Stimulated activated CD4-positive, alpha-beta T cell treated with anti-CD3 and anti-CD28 coated beads, Interleukin-2, amount 100 ng/mL, for 4 hours (primary cell): ENCODE measurements at regions not wholly inside any gene's neighbourhood (a gene's known extent, or its start where the extent isn't known, plus 50 kb on each side); places are given as distances from the start of the nearest gene placed in this dataset.

Experiments
- DNase-seq: peaks from one replicate; pipeline ENCODE4 v3.0.0-alpha.2; 2020; ENCODE audit warnings: low read depth

- no peak for DNase-seq
Measured at GRCh38 chr1:4960782-4961475, 306.5 kb downstream of the AJAP1 start.

- DNase-seq = no peak
Measured at GRCh38 chr1:4960336-4960735, 305.9 kb downstream of the AJAP1 start.

- DNase-seq = no peak
Measured at GRCh38 chr1:4959216-4959615, 304.8 kb downstream of the AJAP1 start.

GRCh38 chr1:4957027-4957426, 302.6 kb downstream of the AJAP1 start:
- DNase-seq = no peak

- DNase-seq = no peak
Measured at GRCh38 chr1:4954392-4954791, 300.0 kb downstream of the AJAP1 start.

GRCh38 chr1:4951601-4952000, 297.2 kb downstream of the AJAP1 start:
- no peak for DNase-seq

GRCh38 chr1:4946343-4946742, 291.9 kb downstream of the AJAP1 start:
- DNase-seq = no peak

GRCh38 chr1:4944911-4945310, 290.5 kb downstream of the AJAP1 start:
- DNase-seq = no peak

- DNase-seq = no peak
Measured at GRCh38 chr1:4944072-4944471, 289.7 kb downstream of the AJAP1 start.

GRCh38 chr1:4939266-4939665, 284.9 kb downstream of the AJAP1 start:
- no peak for DNase-seq

GRCh38 chr1:4937876-4938534, 283.6 kb downstream of the AJAP1 start:
- no peak for DNase-seq

- DNase-seq = no peak
Measured at GRCh38 chr1:4935807-4936206, 281.4 kb downstream of the AJAP1 start.

GRCh38 chr1:4933232-4933631, 278.8 kb downstream of the AJAP1 start:
- no peak for DNase-seq

- DNase-seq = no peak
Measured at GRCh38 chr1:4932311-4933030, 278.1 kb downstream of the AJAP1 start.

- no peak for DNase-seq
Measured at GRCh38 chr1:4931486-4931885, 277.1 kb downstream of the AJAP1 start.

GRCh38 chr1:4928186-4928585, 273.8 kb downstream of the AJAP1 start:
- no peak for DNase-seq

- DNase-seq = no peak
Measured at GRCh38 chr1:4924356-4924755, 269.9 kb downstream of the AJAP1 start.

GRCh38 chr1:4916610-4917009, 262.2 kb downstream of the AJAP1 start:
- no peak for DNase-seq

GRCh38 chr1:4915154-4915553, 260.7 kb downstream of the AJAP1 start:
- DNase-seq = no peak

GRCh38 chr1:4908486-4908885, 254.1 kb downstream of the AJAP1 start:
- DNase-seq = no peak

GRCh38 chr1:4894566-4894965, 240.2 kb downstream of the AJAP1 start:
- DNase-seq = no peak

GRCh38 chr1:4880626-4881025, 226.2 kb downstream of the AJAP1 start:
- no peak for DNase-seq

GRCh38 chr1:4877426-4877825, 223.0 kb downstream of the AJAP1 start:
- DNase-seq = no peak
